HG03571 (cell line): ENCODE measurements at regions not wholly inside any gene's neighbourhood (a gene's known extent, or its start where the extent isn't known, plus 50 kb on each side); places are given as distances from the start of the nearest gene placed in this dataset.

Experiments used
- ATAC-seq: cut with Tn5 transposase; IDR thresholded peaks from one replicate; pipeline ENCODE4 v1.9.1; 2021; ENCODE audit not compliant: unreplicated experiment

DNA sequence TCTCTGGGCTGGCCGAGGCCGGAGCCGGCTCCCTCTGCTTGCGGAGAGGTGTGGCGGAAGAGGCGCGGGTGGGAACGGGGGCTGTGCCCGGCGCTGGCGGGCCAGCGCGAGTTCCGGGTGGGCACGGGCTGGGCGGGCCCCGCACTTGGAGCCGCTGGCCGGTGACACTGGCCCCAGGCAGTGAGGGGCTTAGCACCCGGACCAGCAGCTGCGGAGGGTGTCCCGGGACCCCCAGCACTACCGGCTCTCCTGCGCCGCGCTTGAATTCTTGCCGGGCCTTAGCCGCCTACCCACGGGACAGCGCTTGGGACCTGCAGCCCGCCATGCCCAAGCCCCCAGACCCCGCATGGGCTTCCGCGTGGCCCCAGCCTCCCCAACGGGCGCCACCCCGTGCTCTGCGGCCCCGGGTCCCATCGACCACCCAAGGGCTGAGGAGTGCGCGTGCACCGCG lies 736.3 kb upstream of the ARRDC4 start:
- no peak for ATAC-seq

DNA sequence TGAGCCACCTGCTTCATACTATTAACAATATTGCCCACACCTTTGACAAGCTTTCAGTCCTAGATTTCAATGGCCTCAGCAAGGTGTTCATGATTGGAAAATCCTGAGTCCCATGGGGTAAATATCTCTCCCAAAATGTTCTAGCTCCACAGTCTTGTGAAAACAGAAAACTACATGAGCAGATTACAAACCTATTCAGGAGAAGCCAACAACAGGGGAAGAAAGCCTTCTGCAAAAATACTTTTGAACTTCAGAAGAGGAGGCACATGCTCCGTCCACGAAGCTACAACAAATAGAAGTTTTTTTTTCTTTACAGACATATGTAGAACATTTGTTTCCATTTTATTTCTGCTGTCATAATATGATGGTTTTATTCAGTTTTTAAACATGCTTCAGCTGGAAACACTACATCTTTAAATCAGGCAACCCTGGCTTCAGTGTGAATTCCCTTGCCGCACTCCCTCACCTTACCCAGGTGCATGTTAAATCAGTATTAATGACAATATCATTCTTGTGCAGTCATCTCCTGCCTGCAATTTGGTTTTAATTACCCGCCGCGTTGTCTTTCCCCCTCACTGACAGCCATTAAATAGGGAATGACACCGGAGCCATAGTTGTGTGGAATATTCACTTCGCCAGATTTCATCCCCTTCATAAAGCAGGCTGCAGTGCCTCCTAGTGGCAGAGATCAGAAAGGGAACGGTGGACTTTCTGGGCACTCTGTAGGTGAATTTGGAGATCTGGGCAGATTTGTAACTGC lies 725.5 kb upstream of the ARRDC4 start:
- no peak for ATAC-seq

DNA sequence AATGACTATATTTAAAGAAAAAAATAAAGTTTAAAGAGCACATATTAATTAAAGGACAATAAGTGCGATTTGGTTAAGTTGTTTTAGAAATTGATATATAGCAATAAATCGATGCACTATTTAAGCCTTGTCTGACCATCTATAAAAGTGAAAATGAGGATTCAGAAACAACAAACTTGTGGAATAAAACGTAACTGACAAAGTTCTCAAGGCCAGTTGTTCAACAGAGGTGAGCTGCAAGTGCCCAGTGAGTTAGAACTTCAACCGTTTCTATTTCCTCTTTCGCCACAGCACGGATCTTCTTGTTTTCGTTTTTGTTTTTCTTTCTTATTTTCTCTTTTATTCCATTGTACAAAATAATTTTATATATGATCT lies 724.9 kb upstream of the ARRDC4 start:
- ATAC-seq = no peak

DNA sequence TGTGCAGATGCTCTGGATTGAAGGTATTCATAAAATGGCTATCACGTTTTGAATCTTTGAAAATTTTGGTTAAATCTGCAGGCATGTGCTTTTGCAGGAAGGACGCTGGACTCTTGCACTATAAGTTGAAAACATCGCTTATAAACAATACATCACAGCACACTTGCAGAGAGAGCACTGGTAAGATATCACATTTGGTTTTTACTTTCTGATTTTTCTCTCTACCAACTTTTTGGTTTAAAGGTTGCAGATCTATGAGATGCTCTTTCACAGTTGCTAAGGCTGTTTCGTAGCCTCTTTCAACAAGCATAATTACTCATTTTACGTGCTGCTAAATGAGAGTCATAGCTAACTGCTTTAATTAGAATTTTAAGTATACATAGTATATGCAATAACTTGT lies 724.4 kb upstream of the ARRDC4 start:
- ATAC-seq = no peak

DNA sequence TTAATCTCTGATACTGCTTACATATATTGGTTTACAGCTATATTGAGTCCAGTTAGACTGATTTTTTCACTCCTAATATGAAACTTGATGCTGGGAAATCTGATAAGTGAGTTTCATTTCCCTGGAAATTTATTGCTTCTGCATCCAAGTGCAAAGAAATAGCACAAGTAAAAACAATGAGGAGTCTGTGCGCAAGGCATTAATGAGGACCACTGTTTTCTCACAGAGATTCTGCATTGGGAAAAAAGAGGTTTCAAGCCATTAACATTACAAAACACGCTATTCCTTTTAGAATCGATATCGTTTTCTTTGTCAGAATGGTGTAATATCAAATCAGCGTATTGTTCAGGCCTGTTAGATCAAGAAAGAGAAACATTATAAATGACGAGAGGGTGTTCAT lies 723.3 kb upstream of the ARRDC4 start:
- no peak for ATAC-seq

DNA sequence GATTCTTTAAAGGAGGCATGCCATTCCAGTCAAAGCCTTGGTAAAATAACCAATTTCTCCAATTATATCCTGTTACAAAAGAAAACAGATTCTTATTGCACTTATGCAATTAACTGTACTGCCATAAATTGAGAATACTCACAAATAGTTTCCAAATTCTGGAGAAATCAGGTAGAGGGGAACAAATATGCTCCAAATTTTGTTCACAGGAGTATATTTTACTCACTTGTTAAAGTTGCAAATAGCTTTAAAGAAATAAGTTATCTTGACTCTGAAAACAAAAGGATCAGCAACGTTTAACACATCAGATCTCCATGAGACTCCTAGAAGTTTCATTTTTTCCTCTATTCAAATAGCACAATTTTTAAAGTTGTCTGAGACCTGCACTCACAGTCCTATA lies 712.1 kb upstream of the ARRDC4 start:
- no peak for ATAC-seq

DNA sequence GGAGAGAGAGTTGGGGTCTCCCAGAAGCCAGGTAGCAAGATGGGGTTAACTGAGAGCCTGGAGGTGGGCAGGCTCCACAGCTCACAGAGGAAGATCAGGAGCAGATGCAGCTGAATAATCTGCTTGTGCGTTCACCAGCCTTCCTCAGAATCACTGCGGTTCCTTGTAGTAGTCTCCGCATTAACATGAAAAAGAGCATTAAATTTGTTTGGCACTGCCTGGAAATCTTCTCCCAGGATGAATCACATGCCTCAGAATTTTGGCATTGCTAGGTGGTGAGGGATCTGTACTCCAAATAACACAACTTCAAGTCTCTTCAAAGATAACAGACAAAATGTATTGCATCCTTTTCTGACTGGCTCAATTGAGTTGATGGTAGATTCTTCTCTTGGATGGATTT lies 700.6 kb upstream of the ARRDC4 start:
- ATAC-seq = no peak

DNA sequence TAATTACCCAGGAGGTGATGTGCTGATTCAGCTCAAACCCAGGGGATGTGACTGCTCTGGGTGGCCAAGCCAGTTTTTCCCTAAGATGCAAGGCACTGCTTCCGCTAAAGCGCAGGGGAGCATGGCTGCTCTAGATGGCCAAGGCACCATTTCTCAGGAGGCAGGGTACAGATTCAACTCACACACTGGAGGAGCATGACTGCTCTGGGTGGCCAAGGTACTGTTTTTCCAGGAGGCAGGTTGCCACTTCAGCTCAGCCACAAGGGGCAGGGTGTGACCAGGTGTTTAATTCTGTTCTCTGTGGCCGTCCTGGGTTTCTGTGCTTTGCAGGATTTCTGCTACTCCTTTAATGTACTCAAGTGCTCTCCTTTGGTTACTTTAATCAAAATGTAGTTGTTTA lies 659.3 kb upstream of the ARRDC4 start:
- no peak for ATAC-seq

DNA sequence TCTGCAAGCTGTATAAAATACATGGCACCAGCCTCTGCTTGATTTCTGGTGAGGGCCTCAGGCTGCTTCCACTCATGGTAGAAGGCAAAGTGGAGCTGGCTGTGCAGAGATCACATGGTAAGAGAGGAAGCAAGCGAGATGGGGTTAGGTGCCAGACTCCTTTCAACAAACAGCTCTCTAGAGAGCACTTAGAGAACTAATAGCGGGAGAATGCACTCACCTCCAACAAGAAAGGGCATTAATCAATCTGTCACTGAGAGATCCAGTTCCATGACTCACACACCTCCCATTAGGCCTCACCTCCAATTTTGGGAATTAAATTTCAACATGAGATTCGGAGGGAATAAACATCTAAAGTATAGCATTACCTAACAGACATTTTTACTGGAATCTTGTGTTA lies 644.1 kb upstream of the ARRDC4 start:
- ATAC-seq = no peak

DNA sequence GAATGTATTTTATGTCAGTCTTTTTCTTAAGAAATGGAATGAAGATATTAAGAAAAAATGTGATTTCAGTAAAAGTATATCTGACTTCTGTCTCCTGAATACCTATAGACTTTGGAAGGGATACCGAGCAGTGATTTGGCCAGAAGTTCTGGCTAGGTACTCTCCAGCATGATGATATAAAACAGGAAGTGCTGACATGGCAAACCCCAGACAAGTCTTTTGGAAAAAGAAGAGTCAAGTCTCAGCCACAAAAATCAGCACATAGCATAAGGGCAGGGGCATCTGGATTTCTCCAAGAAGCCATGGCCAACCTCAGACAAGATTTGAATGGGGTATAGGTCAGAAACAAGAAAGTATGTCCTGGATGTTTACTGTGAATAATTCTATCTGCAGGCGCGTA lies 643.3 kb upstream of the ARRDC4 start:
- no peak for ATAC-seq

DNA sequence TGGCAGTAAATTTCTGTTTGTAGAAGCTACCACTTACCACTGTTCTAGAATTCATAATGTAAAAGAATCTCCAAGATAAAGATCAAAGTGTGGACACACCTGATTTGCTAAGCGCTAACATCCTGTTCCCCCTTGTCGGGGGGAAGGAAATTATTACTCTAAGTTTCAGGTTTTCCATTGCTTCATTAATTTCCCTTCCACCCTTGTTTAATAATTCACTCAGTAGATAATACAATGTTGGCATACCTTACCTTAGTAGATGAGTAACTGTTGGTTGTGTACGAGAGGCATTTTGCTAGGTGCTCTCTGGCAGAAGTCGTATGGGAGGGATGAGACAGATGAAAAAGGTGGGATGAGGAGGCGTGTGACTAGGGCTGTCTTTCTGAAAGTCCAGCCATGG lies 641.2 kb upstream of the ARRDC4 start:
- ATAC-seq = no peak

DNA sequence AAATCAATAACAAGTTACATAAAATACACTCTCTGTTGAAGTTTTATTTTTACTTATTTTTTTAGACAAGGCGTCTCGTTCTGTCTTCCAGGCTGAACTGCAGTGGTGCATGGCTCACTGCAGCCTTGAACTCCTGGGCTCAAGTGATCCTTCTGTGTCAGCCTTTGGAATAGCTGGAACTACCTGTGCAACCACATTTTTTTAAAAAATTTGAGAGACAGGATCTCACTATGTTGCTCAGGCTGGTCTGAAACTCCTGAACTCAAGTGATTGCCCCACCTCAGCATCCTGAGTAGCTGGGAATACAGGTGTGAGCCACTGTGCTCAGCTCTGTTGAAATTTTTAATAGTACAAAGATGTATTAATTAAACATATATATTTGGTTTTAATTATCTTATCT lies 614.3 kb upstream of the ARRDC4 start:
- no peak for ATAC-seq

DNA sequence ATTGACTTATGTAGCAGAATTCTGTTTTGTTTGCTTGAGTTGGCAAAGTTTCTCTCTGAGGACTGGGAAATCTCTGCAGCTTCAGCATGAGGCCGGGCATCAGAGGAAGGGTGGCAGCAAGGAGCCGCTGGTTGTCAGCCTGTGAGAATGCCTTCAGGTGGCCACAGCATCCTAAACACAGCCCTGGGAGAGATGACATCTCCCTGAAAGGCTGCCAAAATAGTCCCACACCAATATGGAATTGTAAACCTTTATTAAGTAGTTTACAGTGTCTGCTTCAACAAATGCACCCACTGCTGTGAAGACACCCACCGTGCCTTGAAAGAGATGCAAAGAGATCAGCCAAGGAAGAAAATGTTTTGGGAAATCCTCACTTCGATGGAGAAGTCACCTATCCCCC lies 609.7 kb upstream of the ARRDC4 start:
- ATAC-seq = no peak

DNA sequence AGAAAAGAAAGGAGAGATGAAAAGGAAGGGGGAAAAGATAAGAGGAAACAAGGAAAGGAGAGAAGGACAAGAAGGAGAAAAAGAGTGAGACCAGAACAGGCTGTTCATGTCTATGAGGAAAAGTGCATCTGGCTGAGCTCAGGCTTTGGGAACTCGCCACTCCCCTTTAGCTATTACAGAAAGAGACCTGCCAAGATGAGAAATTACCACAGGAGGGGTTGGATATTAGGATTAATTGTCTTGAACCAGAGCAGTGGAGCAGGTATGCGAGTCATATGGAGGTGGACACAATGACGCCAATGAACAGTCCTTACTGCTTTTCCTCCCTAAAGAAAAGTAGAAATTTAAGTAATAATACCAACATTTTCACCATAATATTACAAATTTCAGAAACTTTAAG lies 577.0 kb upstream of the ARRDC4 start:
- no peak for ATAC-seq

DNA sequence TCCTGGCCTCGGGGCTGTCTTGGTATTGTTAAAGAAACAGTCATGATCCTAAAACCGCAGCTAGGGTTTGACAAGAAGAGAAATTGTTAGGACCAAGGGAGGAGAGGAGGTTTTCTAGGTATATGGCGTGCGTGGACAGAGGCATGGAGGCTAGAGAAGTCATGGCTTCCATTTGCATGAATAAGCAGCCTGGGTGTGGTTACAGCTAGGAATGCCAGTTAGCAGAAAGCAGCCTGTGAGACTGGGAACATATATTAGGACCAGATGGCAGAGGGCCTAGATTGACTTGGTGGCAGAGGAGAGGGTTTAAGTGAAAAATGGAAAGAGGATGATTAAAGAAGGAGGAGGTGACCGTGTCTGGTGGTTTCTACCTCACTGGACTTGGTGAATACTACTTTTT lies 573.6 kb upstream of the ARRDC4 start:
- ATAC-seq = no peak

DNA sequence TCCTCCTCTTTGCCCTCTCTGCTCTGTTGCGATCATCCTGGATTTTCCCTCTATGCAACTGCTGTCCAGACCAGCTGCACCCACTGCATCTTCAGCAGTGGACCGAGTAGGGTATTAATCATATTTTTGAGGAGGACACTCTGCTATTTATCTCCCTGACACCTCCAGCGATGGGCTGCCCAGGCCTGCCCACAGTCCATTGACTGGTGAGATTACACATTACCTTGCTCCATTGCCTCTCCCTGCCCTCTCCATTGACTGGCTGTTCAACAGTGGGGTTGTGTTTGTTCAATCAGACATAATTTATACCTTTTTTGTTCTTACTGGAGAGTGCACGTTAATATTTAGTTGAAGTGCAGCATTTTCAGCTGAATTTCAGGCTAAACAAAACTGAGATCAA lies 559.3 kb upstream of the ARRDC4 start:
- ATAC-seq = no peak

DNA sequence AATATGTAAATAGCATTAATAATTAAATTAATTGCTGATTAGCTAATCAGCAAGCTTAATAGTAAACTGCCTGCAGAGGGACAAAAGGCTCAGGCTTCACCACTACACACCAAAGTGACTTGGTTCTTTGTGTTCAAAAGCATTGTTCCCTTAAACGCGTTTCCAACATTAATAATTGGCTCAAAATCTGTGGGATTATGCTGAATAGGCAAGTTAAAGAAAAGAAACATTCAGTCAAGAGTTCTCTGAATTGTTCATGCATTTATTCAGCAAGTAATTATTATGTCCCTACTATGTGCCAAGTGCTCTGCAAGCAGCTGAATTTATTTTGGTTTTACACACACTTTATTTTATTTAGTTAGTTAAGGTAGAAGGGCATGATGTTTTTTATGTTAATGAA lies 558.5 kb upstream of the ARRDC4 start:
- no peak for ATAC-seq

DNA sequence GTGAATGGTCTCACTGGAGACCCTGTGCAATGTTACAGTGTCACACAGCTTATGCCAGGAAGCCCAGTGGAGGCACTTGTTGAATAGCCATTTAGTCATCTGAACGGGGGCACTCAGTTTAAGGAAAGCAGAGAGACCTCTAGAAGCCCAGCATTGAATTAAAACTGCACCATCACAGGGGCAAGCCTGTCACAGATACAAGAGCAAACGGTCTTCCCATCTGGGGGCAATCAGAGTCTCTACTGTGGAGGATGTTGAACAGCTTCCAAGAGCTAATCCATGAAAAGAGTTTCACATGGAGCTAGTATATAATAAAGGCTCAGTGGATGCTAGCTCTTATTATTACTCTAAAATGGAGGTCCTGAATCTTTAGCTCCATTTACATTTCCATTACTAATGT lies 553.7 kb upstream of the ARRDC4 start:
- no peak for ATAC-seq

DNA sequence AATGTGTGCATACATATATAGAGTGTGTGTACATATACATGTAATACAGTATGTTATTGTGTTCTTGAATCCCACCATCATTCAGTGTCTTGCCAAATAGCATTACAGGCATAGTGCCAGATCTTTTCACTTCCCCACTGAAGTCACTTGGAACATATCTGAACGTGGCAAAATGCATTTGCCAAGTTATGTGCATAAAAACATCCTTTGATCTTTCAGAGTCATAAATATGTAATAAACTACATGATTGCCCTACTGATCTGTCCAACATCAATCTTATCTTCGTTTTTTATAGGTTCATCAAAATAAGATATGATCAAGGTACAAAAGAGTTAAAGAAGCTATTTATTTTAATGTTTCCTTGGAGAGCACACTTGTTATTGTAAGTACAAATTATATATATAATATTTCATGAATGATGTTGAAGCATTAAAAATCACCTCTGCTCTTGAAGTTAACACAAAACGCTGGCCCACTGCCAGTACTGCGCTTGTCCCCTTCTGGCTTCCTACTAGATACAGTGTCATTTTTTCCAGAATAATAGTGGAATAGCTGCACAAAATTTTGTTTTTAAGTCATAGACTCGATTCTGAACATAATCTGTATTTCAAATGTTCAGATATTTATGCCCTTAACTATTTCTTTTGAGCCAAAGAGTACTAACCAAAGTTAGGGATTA lies 549.5 kb upstream of the ARRDC4 start:
- ATAC-seq = no peak

DNA sequence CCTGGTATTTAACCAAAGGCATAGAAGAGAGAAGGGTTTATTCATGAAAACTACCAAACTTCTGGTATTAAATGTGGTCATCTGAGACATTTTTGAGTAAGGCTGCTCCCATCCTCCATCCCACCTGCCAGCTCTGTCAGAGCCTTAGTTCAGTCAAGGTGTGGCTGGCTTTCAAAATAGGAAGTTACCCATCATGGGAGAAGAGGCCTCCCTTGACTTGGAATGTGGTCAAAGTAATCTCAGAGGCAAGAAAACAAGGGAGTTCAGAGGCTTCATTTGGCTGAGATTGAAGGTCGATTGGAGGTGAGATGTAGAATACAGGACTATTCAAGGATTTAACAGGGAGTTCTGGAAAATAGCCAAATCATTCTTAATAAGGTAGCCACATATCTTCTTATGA lies 540.4 kb upstream of the ARRDC4 start:
- no peak for ATAC-seq

DNA sequence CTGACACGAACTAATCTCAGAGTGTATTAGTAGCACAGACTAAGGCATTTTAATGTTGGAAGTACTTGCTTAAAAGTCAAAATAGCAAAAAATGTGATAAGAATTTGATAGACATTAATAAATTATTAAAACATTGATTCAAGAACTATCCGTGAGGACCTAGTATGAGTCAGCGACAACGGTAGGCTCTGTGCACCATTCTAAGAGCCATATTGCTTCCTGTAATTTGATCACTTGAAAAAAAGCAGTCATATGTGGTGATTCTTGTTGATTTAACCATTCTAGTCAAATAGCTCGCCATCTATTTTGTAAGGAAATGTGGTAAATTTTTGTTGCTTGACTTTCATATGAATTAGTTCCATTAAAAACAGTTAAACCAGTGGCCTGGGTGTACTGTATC lies 534.9 kb upstream of the ARRDC4 start:
- no peak for ATAC-seq

DNA sequence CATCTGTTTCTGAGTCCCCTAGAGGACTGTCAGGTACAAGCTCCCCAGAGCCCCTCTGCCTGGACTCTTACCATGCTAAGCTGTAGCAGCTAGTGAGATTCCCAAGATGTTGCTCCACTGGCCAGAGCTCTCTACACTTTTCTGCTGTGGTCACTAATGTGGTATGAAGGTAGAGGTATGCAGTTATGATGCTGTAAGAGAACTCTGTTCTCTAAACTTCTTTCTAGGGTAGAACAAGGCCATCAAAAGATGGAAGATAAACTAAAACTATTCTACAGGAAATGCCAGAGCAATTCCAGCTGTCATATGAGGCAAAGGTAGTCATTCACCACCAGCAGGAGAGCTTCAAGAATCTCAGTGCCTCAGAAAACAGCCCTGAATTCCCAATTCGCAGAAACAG lies 517.4 kb upstream of the ARRDC4 start:
- no peak for ATAC-seq

DNA sequence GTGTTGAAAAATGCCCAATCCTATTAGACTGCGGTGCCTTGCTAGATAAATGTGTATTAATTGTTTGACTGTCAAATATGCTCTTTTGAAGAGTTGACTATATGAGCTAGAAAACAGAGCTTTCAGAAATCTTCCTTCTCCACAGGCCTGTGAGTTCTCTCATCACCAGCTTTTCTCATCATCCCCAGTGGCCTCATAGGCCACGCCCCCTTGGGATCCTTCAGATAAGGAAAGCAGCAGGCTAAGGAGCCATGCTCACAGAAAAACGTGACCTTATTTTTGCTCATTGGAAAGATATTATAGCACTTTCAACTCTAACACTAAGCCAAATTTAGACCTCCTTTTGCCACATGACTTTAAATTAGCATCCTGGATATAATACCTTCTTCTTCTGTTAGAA lies 514.4 kb upstream of the ARRDC4 start:
- no peak for ATAC-seq
